ENCODE measurements at regions not wholly inside any gene's neighbourhood (a gene's known extent, or its start where the extent isn't known, plus 50 kb on each side); places are given as distances from the start of the nearest gene placed in this dataset.

- no peak for TF ChIP-seq SIN3A (IDR thresholded peaks at IDR 0.05; ENCODE audit: low read depth, low read length)
- no peak for TF ChIP-seq ZZZ3 (IDR thresholded peaks at IDR 0.05; ENCODE audit: control insufficient read depth, insufficient read length, low read depth)
- TF ChIP-seq USF2 (IDR thresholded peaks at IDR 0.05; ENCODE audit: borderline replicate concordance, low read depth, low read length), result no peak
- no peak for TF ChIP-seq EP300 (IDR thresholded peaks at IDR 0.05; ENCODE audit: borderline replicate concordance in 1 of 2, control insufficient read depth in 1 of 2, low read depth in 2 of 2, low read length in 2 of 2)
- no peak for TF ChIP-seq CTCF (IDR thresholded peaks at IDR 0.05 in 2 of 3, conservative IDR thresholded peaks at IDR 0.05 in 1 of 3; ENCODE audit: control insufficient read depth in 2 of 3, extremely low read depth in 1 of 3, insufficient read depth in 1 of 3, low read depth in 3 of 3, low read length in 3 of 3)
- no peak for TF ChIP-seq PAX5 (IDR thresholded peaks at IDR 0.05; ENCODE audit: borderline replicate concordance, low read depth, low read length)
- TF ChIP-seq POLR2A (IDR thresholded peaks at IDR 0.05; ENCODE audit: low read depth, low read length), result no peak
- no peak for TF ChIP-seq MEF2A (IDR thresholded peaks at IDR 0.05; ENCODE audit: insufficient read depth, low read depth, low read length)
- TF ChIP-seq CEBPZ (IDR thresholded peaks at IDR 0.05; ENCODE audit: low read depth, low read length), result no peak
- no peak for TF ChIP-seq YY1 (IDR thresholded peaks at IDR 0.05; ENCODE audit: low read depth, low read length)
- no peak for TF ChIP-seq EGR1 (IDR thresholded peaks at IDR 0.05; ENCODE audit: borderline replicate concordance in 1 of 2, low read depth in 2 of 2, low read length in 2 of 2)
- no peak for TF ChIP-seq NRF1 (conservative IDR thresholded peaks at IDR 0.05; ENCODE audit: low read depth, low read length)
- TF ChIP-seq TCF7 (IDR thresholded peaks at IDR 0.05; ENCODE audit: borderline replicate concordance), result no peak
Measured at GRCh38 chr2:223386189-223386588, 216.0 kb downstream of the SCG2 start.

Measured in GM12878 (cell line).